SU-DHL-6 (cell line): ENCODE measurements at regions not wholly inside any gene's neighbourhood (a gene's known extent, or its start where the extent isn't known, plus 50 kb on each side); places are given as distances from the start of the nearest gene placed in this dataset.
A peak's percentile ranks its signal among the peaks of the same experiment; 100 is the strongest.

Experiments used
- H2AFZ ChIP-seq: fragments of 200-600 bp; sonication (generic); 2 replicates; pipeline ENCODE4 v1.6.1; 2014; ENCODE audit warnings: low read depth, mild to moderate bottlenecking, moderate library complexity, mixed read lengths, antibody characterized with exemption, low read length; ENCODE audit not compliant: severe bottlenecking
- H3F3A ChIP-seq: fragments of 200-600 bp; shearing (Covaris generic); 2 replicates; pipeline ENCODE4 v1.6.0; 2016; ENCODE audit warnings: antibody characterized with exemption, mild to moderate bottlenecking; ENCODE audit not compliant: insufficient read depth
- H3K27ac ChIP-seq: fragments of 200-600 bp; sonication (generic); 2 replicates; pipeline ENCODE4 v1.5.1; 2016; ENCODE audit warnings: low read depth, mild to moderate bottlenecking, low read length, moderate library complexity, mixed read lengths
- H3K27me3 ChIP-seq: fragments of 200-600 bp; sonication (generic), shearing (Covaris generic); 2 replicates; pipeline ENCODE4 v1.6.0; 2014; ENCODE audit warnings: mild to moderate bottlenecking, low read length
- H3K36me3 ChIP-seq: fragments of 200-600 bp; sonication (generic); 2 replicates; pipeline ENCODE4 v1.6.1; 2014; ENCODE audit warnings: mild to moderate bottlenecking, low read length, mixed read lengths
- H3K4me2 ChIP-seq: fragments of 300-600, 200-600 bp; shearing (Covaris generic), sonication (generic); 2 replicates; pipeline ENCODE4 v1.6.0; 2014; ENCODE audit warnings: low read length, low read depth, mild to moderate bottlenecking; ENCODE audit not compliant: poor library complexity, severe bottlenecking
- H3K4me3 ChIP-seq: fragments of 200-600 bp; sonication (generic); 2 replicates; pipeline ENCODE4 v1.5.1; 2014; ENCODE audit warnings: antibody characterized with exemption, low read length, mild to moderate bottlenecking, mixed read lengths; ENCODE audit not compliant: insufficient read depth, poor library complexity, severe bottlenecking
- H3K79me2 ChIP-seq: fragments of 200-600 bp; sonication (generic); 2 replicates; pipeline ENCODE4 v1.6.1; 2014; ENCODE audit warnings: mild to moderate bottlenecking, low read length, moderate library complexity; ENCODE audit not compliant: insufficient read depth
- H3K9ac ChIP-seq: fragments of 200-600 bp; sonication (generic); 2 replicates; pipeline ENCODE4 v1.7.0; 2014; ENCODE audit warnings: mild to moderate bottlenecking, low read length
- H3K9me2 ChIP-seq: fragments of 200-600 bp; sonication (generic); replicated peaks from 2 replicates; pipeline ENCODE4 v1.6.1; 2014; ENCODE audit warnings: low read length; ENCODE audit not compliant: insufficient read depth
- H3K9me3 ChIP-seq: fragments of 200-600 bp; sonication (generic); 2 replicates; pipeline ENCODE4 v1.6.1; 2014; ENCODE audit warnings: low read length, mixed read lengths; ENCODE audit not compliant: insufficient read depth
- H4K20me1 ChIP-seq: fragments of 200-600 bp; sonication (generic); 2 replicates; pipeline ENCODE4 v1.6.1; 2014; ENCODE audit warnings: low read depth, mild to moderate bottlenecking, antibody characterized with exemption, low read length, moderate library complexity, mixed read lengths
- EZH2phosphoT487 ChIP-seq: fragments of 200-600 bp; sonication (generic), shearing (Covaris generic); conservative IDR thresholded peaks from 2 replicates; pipeline ENCODE4 v1.6.1; 2018; ENCODE audit warnings: mild to moderate bottlenecking, antibody characterized with exemption, low read length, moderate library complexity, mixed read lengths
- TF ChIP-seq, protein P1 (sequence below): fragments of 200-600 bp; sonication (generic); IDR thresholded peaks from one replicate; pipeline ENCODE4 v1.5.1; 2017; ENCODE audit warnings: antibody characterized with exemption, mild to moderate bottlenecking, low read length, moderate library complexity; ENCODE audit not compliant: insufficient read depth, poor library complexity, severe bottlenecking

DNA sequence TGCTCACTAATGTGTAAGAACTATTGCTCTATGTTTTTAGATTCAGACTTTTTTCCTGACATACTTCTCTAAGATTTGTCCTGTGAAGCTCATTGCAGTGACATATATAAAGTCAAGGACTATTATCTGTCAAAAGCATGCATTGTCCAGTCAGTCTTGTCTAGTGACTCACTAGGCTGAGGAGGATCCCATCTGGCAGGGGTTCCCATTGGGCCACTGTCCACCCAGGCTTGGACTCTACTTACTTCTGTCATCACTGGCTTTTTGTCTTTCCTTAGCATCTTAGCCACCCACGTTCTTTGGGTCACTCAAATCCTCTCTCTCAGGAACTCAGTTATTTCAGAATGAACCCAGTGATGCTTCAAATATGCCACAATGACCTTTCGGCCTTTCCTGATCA, 132.6 kb upstream of the NABP1 start:
- H3K4me2 ChIP-seq: no peak overlapping the region
- H3K9me3 ChIP-seq: no peaks in the 10 kb centered on the region
- H3K27ac ChIP-seq: no peak overlapping the region
- H3K27me3 ChIP-seq: no peaks in the 10 kb centered on the region
- H3K36me3 ChIP-seq: no peaks in the 10 kb centered on the region
- H3K9ac ChIP-seq: no peak overlapping the region
- H3K4me3 ChIP-seq: no peak overlapping the region
- no peak for TF ChIP-seq EZH2phosphoT487
- TF ChIP-seq, protein P1, sequence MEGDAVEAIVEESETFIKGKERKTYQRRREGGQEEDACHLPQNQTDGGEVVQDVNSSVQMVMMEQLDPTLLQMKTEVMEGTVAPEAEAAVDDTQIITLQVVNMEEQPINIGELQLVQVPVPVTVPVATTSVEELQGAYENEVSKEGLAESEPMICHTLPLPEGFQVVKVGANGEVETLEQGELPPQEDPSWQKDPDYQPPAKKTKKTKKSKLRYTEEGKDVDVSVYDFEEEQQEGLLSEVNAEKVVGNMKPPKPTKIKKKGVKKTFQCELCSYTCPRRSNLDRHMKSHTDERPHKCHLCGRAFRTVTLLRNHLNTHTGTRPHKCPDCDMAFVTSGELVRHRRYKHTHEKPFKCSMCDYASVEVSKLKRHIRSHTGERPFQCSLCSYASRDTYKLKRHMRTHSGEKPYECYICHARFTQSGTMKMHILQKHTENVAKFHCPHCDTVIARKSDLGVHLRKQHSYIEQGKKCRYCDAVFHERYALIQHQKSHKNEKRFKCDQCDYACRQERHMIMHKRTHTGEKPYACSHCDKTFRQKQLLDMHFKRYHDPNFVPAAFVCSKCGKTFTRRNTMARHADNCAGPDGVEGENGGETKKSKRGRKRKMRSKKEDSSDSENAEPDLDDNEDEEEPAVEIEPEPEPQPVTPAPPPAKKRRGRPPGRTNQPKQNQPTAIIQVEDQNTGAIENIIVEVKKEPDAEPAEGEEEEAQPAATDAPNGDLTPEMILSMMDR: no peak
- no peaks in the 10 kb centered on the region for H3F3A ChIP-seq
- no peaks in the 10 kb centered on the region for H3K79me2 ChIP-seq
- H2AFZ ChIP-seq: no peak overlapping the region
- no peaks in the 10 kb centered on the region for H4K20me1 ChIP-seq
- no peaks in the 10 kb centered on the region for H3K9me2 ChIP-seq

DNA sequence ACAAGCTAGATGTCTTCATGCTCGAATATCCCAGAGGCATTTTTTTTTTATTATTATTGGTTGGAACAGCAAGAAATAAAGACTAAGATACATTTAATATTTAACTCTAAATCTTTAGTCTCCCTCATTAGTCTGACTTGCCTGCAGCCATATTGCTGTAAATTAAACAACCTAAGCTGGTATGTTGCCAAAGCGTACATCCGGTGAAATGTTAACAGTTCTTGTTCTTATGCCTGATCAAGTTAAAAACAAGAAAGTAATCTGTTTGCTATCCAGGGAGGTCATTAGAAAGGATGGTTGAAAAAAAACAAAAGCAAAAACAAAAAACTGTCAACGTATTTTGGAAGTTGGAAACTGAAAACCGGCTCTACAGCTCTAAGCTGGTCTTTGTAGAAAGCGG, 125.9 kb upstream of the NABP1 start:
- Histone ChIP-seq H2AFZ (no peak overlapping the region), H3K9me3 (no peaks in the 10 kb centered on the region), H3K36me3 (no peaks in the 10 kb centered on the region), H3K4me3 (no peak overlapping the region), H3K9ac (no peak overlapping the region), H3K79me2 (no peaks in the 10 kb centered on the region), H3K4me2 (no peak overlapping the region), H3K27me3 (no peaks in the 10 kb centered on the region), H3K27ac (no peak overlapping the region), H3F3A (no peaks in the 10 kb centered on the region), H3K9me2 (no peaks in the 10 kb centered on the region), H4K20me1 (no peaks in the 10 kb centered on the region)
- TF ChIP-seq, protein P1: no peak
- no peak for TF ChIP-seq EZH2phosphoT487

DNA sequence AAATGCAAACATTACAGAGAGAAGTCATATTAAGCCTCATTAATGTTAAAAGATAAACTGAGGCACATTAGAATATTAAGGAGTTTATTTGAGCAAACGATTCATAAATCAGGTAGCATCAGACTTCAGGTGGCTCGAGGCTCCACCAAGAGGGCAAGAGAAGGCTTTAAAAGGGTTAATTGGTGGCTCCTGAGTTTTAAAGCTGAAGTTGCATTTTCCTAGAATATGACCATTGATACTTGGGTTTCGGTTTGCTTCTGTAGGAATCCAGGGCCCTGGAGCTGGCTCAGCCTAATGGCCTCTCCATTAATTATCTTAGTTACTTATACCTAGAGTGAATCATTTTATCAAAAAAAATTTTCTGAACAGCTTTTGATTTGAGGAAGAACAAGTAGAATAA, 123.7 kb upstream of the NABP1 start:
- Histone ChIP-seq H3F3A (no peaks in the 10 kb centered on the region), H3K9me2 (no peaks in the 10 kb centered on the region), H3K79me2 (no peaks in the 10 kb centered on the region), H3K4me2 (no peak overlapping the region), H4K20me1 (no peaks in the 10 kb centered on the region), H3K9ac (no peak overlapping the region), H3K4me3 (no peak overlapping the region), H3K36me3 (no peaks in the 10 kb centered on the region), H3K9me3 (no peaks in the 10 kb centered on the region), H2AFZ (no peak overlapping the region), H3K27ac (no peak overlapping the region), H3K27me3 (no peaks in the 10 kb centered on the region)
- TF ChIP-seq, protein P1: no peak
- TF ChIP-seq EZH2phosphoT487: no peak

DNA sequence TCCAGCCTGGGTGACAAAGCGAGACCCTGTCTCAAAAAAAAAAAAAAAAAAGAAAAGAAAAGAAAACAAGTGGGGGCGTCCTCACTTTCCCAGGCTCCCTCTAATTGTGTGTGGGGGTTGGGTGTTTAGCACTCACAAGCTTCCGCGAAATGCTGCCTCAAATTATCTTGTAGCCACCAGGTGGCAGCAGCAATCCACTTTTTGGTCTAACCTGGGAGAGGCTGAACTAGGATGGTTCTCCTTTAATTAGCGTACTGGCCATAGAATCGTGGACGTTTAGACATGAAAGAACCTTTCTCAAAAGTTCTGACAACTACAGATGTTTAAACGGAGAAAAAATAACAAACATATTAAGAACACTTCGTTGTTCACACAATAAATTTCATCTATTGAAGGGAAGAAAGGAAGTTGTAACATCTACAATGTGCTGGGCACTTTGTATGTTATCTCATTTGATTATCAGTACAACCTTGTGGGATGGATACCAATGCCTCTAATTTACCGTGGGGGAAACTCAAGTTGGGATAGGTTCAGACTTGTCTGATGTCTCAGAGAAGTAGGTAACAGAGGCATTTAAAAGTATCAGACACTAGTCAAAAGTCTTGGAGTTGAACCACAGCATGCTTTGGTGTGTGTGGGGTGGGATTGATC, 122.7 kb upstream of the NABP1 start:
- Histone ChIP-seq H3K9ac (no peak overlapping the region), H3K4me3 (no peak overlapping the region), H4K20me1 (no peaks in the 10 kb centered on the region), H2AFZ (no peak overlapping the region), H3K4me2 (no peak overlapping the region), H3K79me2 (no peaks in the 10 kb centered on the region), H3K27ac (no peak overlapping the region), H3K9me3 (no peaks in the 10 kb centered on the region), H3K36me3 (no peaks in the 10 kb centered on the region), H3K27me3 (no peaks in the 10 kb centered on the region), H3F3A (no peaks in the 10 kb centered on the region), H3K9me2 (no peaks in the 10 kb centered on the region)
- TF ChIP-seq EZH2phosphoT487: no peak
- TF ChIP-seq, protein P1: peak; percentile 48
